Body of pancreas (tissue), 4 donors: ENCODE measurements at regions not wholly inside any gene's neighbourhood (a gene's known extent, or its start where the extent isn't known, plus 50 kb on each side); places are given as distances from the start of the nearest gene placed in this dataset.

ENCODE experiments used
- CTCF ChIP-seq, 7 experiments: fragments of 450-650 bp in 4 of 7; fragments of 200-600 bp in 3 of 7; sonication (generic) in 3 of 7; IDR thresholded peaks; one replicate each; pipeline ENCODE4 v1.5.1; 2016 to 2019; ENCODE audit warnings: antibody characterized with exemption in 7 of 7
- POLR2A ChIP-seq, 3 donors: fragments of 450-650 bp; IDR thresholded peaks; one replicate each; pipeline ENCODE4 v1.6.1; 2016; ENCODE audit warnings: antibody characterized with exemption in 3 of 3, mild to moderate bottlenecking in 2 of 3

- TF ChIP-seq CTCF (IDR thresholded peaks at IDR 0.05) (no peak), POLR2A (IDR thresholded peaks at IDR 0.05) (no peak)
These were observed 427.3 kb downstream of the ISL1 start for GRCh38 chr5:51810592-51810991.
